Frontal cortex (tissue), 3 donors: ENCODE measurements at regions not wholly inside any gene's neighbourhood (a gene's known extent, or its start where the extent isn't known, plus 50 kb on each side); places are given as distances from the start of the nearest gene placed in this dataset.
"Not testable (repeated sequence)": the region's sequence is repeated elsewhere in the genome, so short reads cannot be mapped to it uniquely, and the experiment has no call there.

Source experiments
- DNase-seq, 2 donors: peaks; one replicate each; pipeline ENCODE4 v3.0.0; 2012; ENCODE audit warnings: low spot score in 2 of 2
- FAIRE-seq: peaks from 2 replicates; lab custom pipeline; 2012; peaks lifted over from hg19 to GRCh38; lab: Jason Lieb, UNC
- donor health status: control.
- donor health status: control.
- donor health status: control.

DNA sequence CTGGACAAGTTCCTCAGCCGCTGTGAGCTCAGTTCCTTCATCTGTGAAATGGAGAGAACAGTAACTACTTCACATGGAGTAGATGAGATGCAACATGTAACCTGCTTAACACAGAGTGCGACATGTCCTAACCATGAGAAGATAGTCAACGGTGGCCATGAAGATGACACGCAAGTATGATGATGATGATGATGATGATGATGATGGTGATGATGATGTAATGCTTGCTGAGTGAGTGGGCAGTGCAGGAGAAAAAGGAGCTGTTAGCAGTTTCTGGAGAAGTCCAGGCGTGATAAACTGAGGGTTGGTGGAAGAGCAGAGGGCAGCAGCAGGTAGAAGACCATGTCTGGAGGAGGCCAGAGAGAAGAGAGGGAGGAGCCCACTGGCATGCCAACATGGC is 90.8 kb upstream of the CD82 start:
- FAIRE-seq, result no peak
- DNase-seq, result no peak

DNA sequence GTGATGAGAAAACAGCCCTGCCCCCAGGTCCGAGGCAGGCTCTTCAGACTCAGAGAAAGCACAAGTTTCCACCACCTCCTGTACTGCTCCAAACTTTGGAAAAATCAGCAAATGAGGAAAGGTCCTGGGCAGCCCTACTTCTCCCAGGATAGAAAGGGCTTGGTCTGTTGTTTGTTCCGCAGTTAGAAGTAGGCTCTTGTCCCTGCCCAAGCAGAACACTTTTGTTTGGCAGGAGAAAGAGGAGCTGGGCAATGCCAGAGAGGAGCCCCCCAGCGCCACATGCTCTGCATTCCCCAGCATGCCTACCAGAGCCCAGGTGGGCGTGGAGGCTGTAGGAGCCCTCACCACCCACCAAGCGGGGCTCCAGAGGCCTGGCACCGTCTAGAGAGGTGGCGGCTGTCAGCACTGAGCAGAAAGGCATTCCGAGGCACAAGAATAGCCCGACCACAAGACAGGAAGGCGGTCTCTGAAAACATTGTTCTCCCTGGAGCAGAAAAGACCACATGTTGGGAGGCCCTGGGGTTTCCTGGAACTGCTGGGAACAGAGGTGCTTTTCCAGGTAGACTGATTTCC is 90.3 kb upstream of the CD82 start:
- DNase-seq (no peak), FAIRE-seq (no peak)

GRCh38 chr11:44482338-44482737 is 83.1 kb upstream of the CD82 start:
- FAIRE-seq, DNase-seq: not testable (repeated sequence)

DNA sequence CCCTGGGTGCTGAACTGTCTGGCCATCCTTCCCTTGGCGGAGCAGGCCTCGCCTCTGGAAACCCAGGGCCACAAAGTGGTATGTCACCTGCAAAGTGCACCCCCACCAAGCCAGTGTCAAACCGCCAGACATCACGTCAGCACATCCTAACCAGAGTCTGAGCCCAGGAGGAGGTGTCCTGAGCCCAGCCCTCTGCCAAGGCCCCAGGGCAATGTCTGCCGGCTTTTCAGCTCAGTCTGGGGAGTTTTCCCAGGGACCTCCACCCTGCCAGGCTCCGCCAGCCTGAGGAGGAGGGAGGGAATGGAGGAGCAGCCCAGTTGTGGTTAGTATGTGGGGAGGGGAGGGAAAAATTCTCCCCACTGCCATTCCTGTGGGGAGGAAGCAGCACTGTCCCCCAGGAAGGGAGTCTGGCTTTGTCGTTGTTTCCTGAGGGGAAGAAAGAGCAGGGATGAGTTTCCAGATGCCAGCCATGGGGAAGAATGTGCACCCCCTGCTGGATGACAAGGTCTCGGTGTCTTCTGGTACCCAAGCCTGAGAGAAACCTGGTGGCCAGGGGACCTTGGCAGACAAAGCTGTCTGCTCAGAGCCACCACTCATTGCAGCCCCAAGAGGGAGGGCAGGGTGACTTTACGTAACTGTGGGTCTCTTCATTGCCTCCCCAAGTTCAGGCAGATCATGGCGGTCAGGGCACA is 81.4 kb upstream of the CD82 start:
- FAIRE-seq (no peak), DNase-seq (no peak)

DNA sequence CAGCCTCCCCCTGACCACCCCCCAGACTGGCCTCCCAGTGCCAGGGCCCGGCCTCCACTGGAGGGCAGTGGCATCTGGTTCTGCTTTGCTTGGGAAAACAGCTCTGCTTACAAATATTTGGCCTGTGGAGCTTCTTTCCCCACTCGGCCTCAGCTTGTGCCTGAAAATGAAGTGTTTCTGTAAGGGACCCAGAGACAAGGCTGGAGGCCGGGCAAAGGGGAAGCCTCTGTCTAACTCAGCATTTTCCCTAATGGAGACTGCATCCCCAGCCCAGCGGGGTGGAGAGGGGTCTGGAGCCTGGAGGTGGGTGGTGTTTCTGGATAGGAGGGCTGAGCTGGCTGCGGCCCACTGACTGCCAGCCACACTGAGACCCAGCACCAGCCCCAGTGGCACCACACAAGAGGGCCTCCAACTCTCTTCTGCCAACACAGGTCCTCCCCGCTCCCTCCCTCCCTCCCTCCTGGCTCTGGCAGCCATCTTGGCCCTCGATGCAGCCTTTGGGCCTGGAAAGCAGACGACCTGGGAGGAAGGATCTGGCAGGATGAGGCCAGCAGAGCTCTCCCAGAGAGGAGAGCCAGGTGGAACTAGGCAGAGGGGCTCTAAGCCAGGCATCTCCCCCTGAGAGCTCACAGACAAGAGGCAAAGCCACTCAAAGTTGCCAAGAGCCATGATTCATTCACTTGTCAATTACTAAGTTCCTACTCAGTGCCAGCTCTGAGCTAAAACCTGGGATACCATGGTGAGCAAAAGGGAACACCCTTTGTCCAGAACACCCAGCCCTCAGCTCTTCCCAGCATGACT is 77.1 kb upstream of the CD82 start:
- FAIRE-seq (no peak), DNase-seq (no peak)

DNA sequence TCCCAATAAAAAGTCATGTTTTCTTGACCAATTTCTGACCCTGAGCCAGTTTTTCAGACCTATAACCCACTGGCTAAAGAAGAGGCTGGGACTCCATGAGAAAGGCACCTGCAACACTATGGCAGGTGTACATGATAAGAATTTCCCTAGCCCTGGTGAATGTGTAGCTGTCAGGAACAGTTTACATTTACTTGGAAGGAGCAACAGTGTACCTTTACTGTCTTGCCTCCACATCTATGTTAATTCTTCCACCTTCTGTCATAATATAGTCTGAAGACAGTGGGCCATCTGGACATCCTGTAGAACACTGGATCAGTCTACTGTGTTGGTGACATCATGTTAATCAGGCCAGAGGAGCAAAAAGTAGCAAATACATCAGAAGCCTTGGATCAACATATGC is 72.1 kb upstream of the CD82 start:
- DNase-seq (no peak), FAIRE-seq (no peak)

DNA sequence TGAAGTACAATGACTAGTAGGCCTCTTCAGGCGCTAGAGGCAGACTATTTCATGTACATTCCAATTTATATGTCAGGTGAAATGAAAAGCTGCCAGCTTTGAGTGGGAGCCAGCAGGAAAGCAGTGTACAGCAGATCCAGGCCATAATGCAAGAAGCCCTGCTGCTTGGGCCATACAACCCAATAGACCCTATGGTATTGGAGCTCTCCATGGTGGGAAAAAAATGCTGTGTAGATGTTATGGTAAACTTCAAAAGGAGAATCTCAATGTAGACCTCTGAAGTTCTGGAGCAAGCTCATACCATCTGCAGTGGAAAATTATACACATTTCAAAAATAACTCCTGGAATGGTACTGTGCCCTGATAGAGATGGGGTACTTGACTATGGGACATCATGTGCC is 71.5 kb upstream of the CD82 start:
- DNase-seq, result no peak
- FAIRE-seq, result no peak

DNA sequence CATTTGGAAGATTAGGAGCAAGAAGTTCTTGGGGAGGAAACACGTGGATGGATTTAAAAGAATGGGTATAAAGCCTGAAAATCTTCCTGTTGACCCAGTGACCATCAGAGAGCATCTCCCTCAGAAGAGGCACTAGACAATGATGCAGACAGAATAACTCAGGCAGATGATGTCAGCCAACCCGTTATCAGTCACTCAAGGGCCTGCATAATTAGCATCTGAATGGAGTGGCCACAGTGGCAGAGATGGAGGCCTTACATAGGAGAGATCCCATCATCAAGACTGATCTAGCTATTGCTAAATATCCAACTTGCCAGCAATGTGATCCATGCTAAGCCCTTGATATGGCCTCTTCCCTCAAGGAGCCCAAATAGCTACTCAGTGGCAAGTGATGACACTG is 70.7 kb upstream of the CD82 start:
- DNase-seq, result no peak
- no peak for FAIRE-seq

DNA sequence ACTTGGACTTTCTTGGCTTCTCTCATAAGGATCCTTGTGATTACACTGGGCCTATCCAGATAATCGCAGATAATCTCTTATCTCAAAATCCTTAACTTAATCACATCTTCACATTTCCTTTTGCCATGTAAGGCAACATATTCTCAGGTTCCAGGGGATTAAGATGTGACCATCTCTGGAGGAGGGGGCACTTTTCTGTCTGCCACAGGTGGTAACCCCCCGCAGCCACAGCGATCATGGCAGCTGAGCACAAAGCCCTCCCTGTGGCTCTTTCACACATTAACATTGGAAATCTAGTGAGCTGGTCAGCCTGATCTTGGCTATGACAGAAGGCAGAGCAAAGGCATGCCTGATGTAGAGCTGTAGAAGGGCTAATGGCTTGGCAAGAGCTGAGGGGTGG is 69.1 kb upstream of the CD82 start:
- no peak for DNase-seq
- FAIRE-seq, result no peak

DNA sequence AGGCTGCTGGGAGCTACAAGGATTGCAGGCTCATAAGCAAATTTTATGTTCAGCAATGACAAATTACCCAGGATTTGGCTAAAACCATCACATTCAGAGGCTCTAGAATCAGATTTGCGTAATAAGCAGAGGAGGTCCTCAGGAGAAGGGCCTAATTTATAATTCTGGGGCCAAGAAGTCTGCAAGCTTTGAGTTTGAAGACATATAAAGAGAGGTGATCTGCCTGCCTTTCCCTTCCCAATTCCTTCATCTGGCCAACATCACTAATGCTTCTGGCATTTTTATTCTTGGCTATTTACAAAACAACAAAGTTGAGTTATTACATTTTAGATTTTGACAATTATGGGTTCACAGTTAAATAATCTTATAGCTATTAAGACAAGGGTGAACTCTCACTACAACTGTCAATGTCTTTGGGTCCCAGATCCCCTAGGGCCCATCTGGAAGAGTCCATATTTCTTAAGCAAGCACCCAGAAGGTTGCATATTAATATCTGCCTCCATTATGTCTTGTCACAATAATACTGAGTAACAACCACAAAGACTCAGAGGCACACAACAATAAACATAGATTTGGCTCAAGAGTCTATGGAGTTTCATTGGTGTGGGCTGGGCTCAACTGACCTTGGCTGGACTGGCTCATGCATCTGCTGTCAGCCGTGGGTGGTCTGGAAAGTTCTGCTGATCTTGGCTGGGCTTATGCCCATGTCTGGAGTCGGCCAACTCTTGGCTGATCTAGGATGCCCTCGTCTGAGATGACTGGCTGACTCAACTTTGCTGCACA is 67.2 kb upstream of the CD82 start:
- FAIRE-seq (no peak), DNase-seq (no peak)

DNA sequence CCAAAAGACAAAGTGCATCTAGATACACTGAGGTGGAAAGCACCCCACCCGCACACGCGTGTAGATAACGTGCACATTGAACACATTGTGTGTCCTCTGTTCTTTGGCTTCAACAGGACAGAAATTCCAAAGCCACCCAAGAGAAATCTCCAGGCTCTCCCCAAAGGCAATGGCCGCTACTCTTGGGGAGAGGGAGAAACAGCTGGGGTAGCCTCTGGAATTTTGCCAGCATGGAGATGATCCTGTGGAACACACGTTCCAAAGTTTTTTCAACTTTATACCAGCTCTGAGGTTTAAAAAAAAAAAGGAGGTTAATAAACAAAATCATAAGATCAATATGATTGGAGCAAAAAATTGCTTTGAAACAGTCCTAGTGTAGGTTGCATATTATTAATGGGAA is 63.0 kb upstream of the CD82 start:
- DNase-seq (no peak), FAIRE-seq (no peak)

DNA sequence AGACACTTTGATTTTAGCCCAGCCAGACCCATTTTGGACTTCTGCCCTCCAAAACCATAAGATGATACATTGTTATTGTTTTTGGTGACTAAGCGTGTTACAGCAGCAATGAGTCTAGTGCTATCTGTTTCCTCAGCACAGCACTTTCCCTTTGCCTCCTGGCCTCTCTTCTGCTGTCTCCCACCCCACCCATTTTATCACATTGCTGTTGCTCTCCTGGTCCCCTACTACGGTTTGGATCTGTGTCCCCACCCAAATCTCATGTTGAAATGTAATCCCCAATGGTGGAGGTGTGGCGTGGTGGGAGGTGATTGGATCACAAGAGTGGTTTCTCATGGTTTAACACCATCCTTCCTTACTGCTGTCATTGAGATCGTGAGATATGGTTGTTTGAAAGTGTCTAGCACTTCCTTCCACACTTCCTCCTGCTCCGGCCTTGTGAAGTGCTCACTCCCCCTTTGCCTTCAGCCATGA is 59.8 kb upstream of the CD82 start:
- DNase-seq (no peak), FAIRE-seq (no peak)

DNA sequence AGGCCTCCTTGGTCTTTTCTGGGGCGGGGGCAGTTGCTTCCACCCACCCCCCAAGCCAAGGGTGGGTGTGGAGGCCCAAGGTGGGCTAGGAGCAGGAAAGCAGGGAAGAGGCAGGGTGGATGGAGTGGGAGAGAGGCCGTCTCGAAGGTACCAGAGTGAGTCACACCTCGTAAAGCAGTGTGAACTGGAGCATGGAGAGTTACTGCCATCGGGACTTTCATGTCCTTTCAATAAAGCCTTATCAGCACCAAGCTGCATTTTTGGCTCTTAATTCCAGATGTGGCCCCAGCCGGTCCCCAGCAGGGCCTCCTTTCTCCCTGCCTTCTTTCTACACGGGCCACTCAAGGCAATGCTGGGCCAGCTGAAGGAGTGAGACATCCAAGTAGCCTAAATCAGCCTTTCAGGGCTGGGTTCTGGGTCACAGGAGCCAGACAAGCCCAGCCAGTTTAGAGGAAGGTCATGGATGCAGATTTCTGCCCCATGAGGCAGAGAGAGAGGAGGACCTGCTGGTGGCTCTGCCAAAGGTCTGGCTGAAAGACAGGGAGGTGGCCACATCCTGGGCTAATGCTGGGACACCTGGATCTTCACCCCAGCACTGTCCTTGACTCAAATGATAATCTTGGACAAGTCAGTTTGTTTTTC is 59.0 kb upstream of the CD82 start:
- FAIRE-seq, result no peak

GRCh38 chr11:44507491-44507890 is 58.0 kb upstream of the CD82 start:
- FAIRE-seq (no peak), DNase-seq (no peak)

More for the DNA sequence above, 59.0 kb upstream of the CD82 start:
- DNase-seq, result no peak

DNA sequence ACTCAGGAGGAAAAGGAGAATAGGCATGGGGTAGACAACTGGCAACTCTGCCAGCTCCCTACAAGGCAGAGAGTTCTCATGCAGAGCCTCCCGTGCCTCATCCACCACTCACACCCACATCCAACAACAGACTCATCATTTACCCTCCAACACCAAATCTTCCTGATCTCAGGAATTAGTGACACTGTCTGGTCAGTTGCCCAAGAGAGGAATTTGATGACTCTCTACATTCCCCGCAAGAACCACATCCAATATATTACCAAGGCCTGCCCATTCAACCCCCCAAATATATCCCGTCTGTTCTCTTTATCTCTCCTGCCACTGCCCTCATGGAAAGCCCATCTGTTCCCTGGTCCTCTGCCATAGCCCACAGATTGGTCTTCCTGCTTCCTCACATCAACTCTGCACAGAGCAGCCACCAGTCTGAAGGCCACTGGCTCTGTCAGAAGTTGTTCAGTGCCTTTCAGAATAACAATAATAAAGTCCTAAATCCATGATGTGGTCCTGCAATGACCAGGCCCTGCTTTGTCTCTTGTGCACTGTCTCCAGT is 57.5 kb upstream of the CD82 start:
- FAIRE-seq (no peak), DNase-seq (no peak)

- FAIRE-seq, result no peak
Measured at GRCh38 chr11:44509296-44509695, 56.2 kb upstream of the CD82 start.

DNA sequence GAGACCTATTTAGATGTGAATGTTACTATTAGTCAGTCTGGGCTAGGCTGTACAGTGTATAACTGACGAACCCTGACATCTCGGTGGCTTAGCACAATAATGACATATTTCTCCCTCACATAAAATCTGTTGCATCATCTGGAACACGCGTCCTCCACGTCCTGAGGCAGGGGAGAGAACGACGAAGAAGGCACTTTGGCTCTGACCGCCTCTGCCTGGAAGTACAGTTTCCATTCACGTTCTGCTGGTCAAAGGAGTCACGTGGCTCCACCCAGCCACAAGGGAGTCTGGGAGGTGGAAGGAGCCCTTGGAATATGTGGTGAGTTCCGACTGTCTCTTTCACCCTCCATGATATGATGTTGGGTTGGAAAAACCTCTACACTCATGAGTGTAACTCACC is 55.1 kb upstream of the CD82 start:
- FAIRE-seq (no peak), DNase-seq (no peak)

More at GRCh38 chr11:44509296-44509695, 56.2 kb upstream of the CD82 start:
- DNase-seq, result no peak

- no peak for DNase-seq
- no peak for FAIRE-seq
Measured at GRCh38 chr11:44512818-44513217, 52.6 kb upstream of the CD82 start.

- DNase-seq (no peak), FAIRE-seq (no peak)
Measured at GRCh38 chr11:44515048-44515447, 50.4 kb upstream of the CD82 start.
